DND-41 (cell line): ENCODE measurements at regions not wholly inside any gene's neighbourhood (a gene's known extent, or its start where the extent isn't known, plus 50 kb on each side); places are given as distances from the start of the nearest gene placed in this dataset.

Source experiments
- ATAC-seq: fragments of 200-7000 bp; cut with Tn5 transposase; 3 replicates; pipeline ENCODE4 v1.9.1; 2021; ENCODE audit warnings: low read depth; ENCODE audit not compliant: insufficient read depth
- DNase-seq: peaks from one replicate; pipeline ENCODE4 v3.0.0-alpha.2; 2020
- H2AFZ ChIP-seq: 2 replicates; pipeline ENCODE4 v1.6.0; 2012; ENCODE audit warnings: low read depth, low read length
- H3K27ac ChIP-seq: 2 replicates; pipeline ENCODE4 v1.5.1; 2012; ENCODE audit warnings: low read length, inconsistent platforms
- H3K27me3 ChIP-seq: fragments of 200-600 bp; sonication (generic); 2 replicates; pipeline ENCODE4 v1.6.0; 2012; ENCODE audit warnings: low read length, mild to moderate bottlenecking, inconsistent platforms; ENCODE audit not compliant: insufficient read depth, poor library complexity
- H3K36me3 ChIP-seq: 2 replicates; pipeline ENCODE4 v1.5.1; 2012; ENCODE audit warnings: low read length, inconsistent platforms; ENCODE audit not compliant: insufficient read depth
- H3K4me1 ChIP-seq: 2 replicates; pipeline ENCODE4 v1.5.1; 2012; ENCODE audit warnings: mild to moderate bottlenecking, low read length; ENCODE audit not compliant: insufficient read depth
- H3K4me2 ChIP-seq: 2 replicates; pipeline ENCODE4 v1.6.0; 2012; ENCODE audit warnings: mild to moderate bottlenecking, moderate library complexity, low read length, inconsistent platforms; ENCODE audit not compliant: insufficient read depth
- H3K4me3 ChIP-seq, 2 experiments: fragments of 200-600 bp in 1 of 2; shearing (Covaris generic) in 1 of 2; 2 replicates each; pipeline ENCODE4 v1.5.1; 2012 to 2016; ENCODE audit warnings: inconsistent platforms in 2 of 2, low read length in 2 of 2, mild to moderate bottlenecking in 2 of 2, low read depth in 1 of 2, moderate library complexity in 1 of 2
- H3K79me2 ChIP-seq: 2 replicates; pipeline ENCODE4 v1.6.0; 2012; ENCODE audit warnings: low read length, inconsistent platforms; ENCODE audit not compliant: insufficient read depth
- H3K9ac ChIP-seq: 2 replicates; pipeline ENCODE4 v1.6.0; 2012; ENCODE audit warnings: low read depth, mild to moderate bottlenecking, inconsistent platforms, low read length, moderate library complexity
- H3K9me3 ChIP-seq: 2 replicates; pipeline ENCODE4 v1.5.1; 2012; ENCODE audit warnings: low read length, moderate library complexity, mild to moderate bottlenecking, inconsistent platforms; ENCODE audit not compliant: insufficient read depth, severe bottlenecking
- H4K20me1 ChIP-seq: 2 replicates; pipeline ENCODE4 v1.6.0; 2012; ENCODE audit warnings: low read length; ENCODE audit not compliant: insufficient read depth
- CTCF ChIP-seq: IDR thresholded peaks from 2 replicates; pipeline ENCODE4 v1.5.1; 2012; ENCODE audit warnings: borderline replicate concordance, low read length, moderate library complexity, mild to moderate bottlenecking; ENCODE audit not compliant: poor library complexity, severe bottlenecking; ENCODE audit errors: extremely low read depth
- EZH2 ChIP-seq: IDR thresholded peaks from 3 replicates; pipeline ENCODE4 v1.6.1; 2012; ENCODE audit warnings: borderline replicate concordance, low read depth, mild to moderate bottlenecking, moderate library complexity, low read length, inconsistent platforms; ENCODE audit not compliant: severe bottlenecking

- no peak overlapping the region for H3K9ac ChIP-seq
- no peaks in the 10 kb centered on the region for H3K36me3 ChIP-seq
- H3K79me2 ChIP-seq = no peaks in the 10 kb centered on the region
- no peaks in the 10 kb centered on the region for H3K27me3 ChIP-seq
- no peaks in the 10 kb centered on the region for H3K4me1 ChIP-seq
- DNase-seq (no peak), ATAC-seq (no peak)
- no peaks in the 10 kb centered on the region for H4K20me1 ChIP-seq
- TF ChIP-seq CTCF = no peak
- no peaks in the 10 kb centered on the region for H3K9me3 ChIP-seq
- no peak overlapping the region for H2AFZ ChIP-seq
- no peak overlapping the region for H3K4me3 ChIP-seq
- no peak overlapping the region for H3K27ac ChIP-seq
- no peak overlapping the region for H3K4me2 ChIP-seq
These were observed 218.2 kb downstream of the RBM43 start for GRCh38 chr2:151043484-151043883.

- no peak overlapping the region for H2AFZ ChIP-seq
- ATAC-seq (no peak), DNase-seq (no peak)
- H3K9me3 ChIP-seq = no peaks in the 10 kb centered on the region
- H4K20me1 ChIP-seq = no peaks in the 10 kb centered on the region
- no peaks in the 10 kb centered on the region for H3K79me2 ChIP-seq
- no peaks in the 10 kb centered on the region for H3K36me3 ChIP-seq
- H3K27me3 ChIP-seq = no peaks in the 10 kb centered on the region
- no peak overlapping the region for H3K27ac ChIP-seq
- H3K4me2 ChIP-seq = no peak overlapping the region
- no peak for TF ChIP-seq EZH2
- TF ChIP-seq CTCF = no peak
- no peak overlapping the region for H3K9ac ChIP-seq
- no peaks in the 10 kb centered on the region for H3K4me1 ChIP-seq
- no peak overlapping the region for H3K4me3 ChIP-seq
These were observed 218.7 kb downstream of the RBM43 start for GRCh38 chr2:151042964-151043363.

- no peak for TF ChIP-seq CTCF
- no peak for TF ChIP-seq EZH2
- H3K4me3 ChIP-seq = no peak overlapping the region
- H3K36me3 ChIP-seq = no peaks in the 10 kb centered on the region
- H3K27me3 ChIP-seq = no peaks in the 10 kb centered on the region
- no peak overlapping the region for H3K4me2 ChIP-seq
- H3K4me1 ChIP-seq = no peaks in the 10 kb centered on the region
- no peaks in the 10 kb centered on the region for H4K20me1 ChIP-seq
- no peak overlapping the region for H2AFZ ChIP-seq
- ATAC-seq = no peak
- H3K79me2 ChIP-seq = no peaks in the 10 kb centered on the region
- H3K9ac ChIP-seq = no peak overlapping the region
- no peaks in the 10 kb centered on the region for H3K9me3 ChIP-seq
- H3K27ac ChIP-seq = no peak overlapping the region
- no peak for DNase-seq
These were observed 221.6 kb downstream of the RBM43 start for GRCh38 chr2:151040039-151040438.

GRCh38 chr2:151038516-151038915, 223.1 kb downstream of the RBM43 start:
- Histone ChIP-seq H4K20me1 (no peaks in the 10 kb centered on the region), H3K79me2 (no peaks in the 10 kb centered on the region), H3K4me1 (no peaks in the 10 kb centered on the region), H3K9ac (no peak overlapping the region), H3K9me3 (no peaks in the 10 kb centered on the region), H3K27me3 (no peaks in the 10 kb centered on the region), H3K4me2 (no peak overlapping the region), H3K36me3 (no peaks in the 10 kb centered on the region), H3K4me3 (no peak overlapping the region), H2AFZ (no peak overlapping the region), H3K27ac (no peak overlapping the region)
- DNase-seq (no peak), ATAC-seq (no peak)
- TF ChIP-seq CTCF (no peak), EZH2 (no peak)
